Body of pancreas (tissue), 4 donors: ENCODE measurements at regions not wholly inside any gene's neighbourhood (a gene's known extent, or its start where the extent isn't known, plus 50 kb on each side); places are given as distances from the start of the nearest gene placed in this dataset.

ENCODE experiments used
- POLR2A ChIP-seq, 3 donors: fragments of 450-650 bp; IDR thresholded peaks; one replicate each; pipeline ENCODE4 v1.6.1; 2016; ENCODE audit warnings: antibody characterized with exemption in 3 of 3, mild to moderate bottlenecking in 2 of 3
- TF ChIP-seq, protein P1 (sequence below), 7 experiments: fragments of 450-650 bp in 4 of 7; fragments of 200-600 bp in 3 of 7; sonication (generic) in 3 of 7; IDR thresholded peaks; one replicate each; pipeline ENCODE4 v1.5.1; 2016 to 2019; ENCODE audit warnings: antibody characterized with exemption in 7 of 7

- TF ChIP-seq, protein P1, sequence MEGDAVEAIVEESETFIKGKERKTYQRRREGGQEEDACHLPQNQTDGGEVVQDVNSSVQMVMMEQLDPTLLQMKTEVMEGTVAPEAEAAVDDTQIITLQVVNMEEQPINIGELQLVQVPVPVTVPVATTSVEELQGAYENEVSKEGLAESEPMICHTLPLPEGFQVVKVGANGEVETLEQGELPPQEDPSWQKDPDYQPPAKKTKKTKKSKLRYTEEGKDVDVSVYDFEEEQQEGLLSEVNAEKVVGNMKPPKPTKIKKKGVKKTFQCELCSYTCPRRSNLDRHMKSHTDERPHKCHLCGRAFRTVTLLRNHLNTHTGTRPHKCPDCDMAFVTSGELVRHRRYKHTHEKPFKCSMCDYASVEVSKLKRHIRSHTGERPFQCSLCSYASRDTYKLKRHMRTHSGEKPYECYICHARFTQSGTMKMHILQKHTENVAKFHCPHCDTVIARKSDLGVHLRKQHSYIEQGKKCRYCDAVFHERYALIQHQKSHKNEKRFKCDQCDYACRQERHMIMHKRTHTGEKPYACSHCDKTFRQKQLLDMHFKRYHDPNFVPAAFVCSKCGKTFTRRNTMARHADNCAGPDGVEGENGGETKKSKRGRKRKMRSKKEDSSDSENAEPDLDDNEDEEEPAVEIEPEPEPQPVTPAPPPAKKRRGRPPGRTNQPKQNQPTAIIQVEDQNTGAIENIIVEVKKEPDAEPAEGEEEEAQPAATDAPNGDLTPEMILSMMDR (IDR thresholded peaks at IDR 0.05), result no peak
- TF ChIP-seq POLR2A (IDR thresholded peaks at IDR 0.05), result no peak
Observed at GRCh38 chr2:226625946-226626345, 173.7 kb downstream of the IRS1 start.
